Right lung (tissue), 2 donors: ENCODE measurements at regions not wholly inside any gene's neighbourhood (a gene's known extent, or its start where the extent isn't known, plus 50 kb on each side); places are given as distances from the start of the nearest gene placed in this dataset.
"Not testable (repeated sequence)": the region's sequence is repeated elsewhere in the genome, so short reads cannot be mapped to it uniquely, and the experiment has no call there.

Experiments
- DNase-seq, 2 donors: peaks; one replicate each; pipeline ENCODE4 v3.0.0-alpha.2; 2013

DNA sequence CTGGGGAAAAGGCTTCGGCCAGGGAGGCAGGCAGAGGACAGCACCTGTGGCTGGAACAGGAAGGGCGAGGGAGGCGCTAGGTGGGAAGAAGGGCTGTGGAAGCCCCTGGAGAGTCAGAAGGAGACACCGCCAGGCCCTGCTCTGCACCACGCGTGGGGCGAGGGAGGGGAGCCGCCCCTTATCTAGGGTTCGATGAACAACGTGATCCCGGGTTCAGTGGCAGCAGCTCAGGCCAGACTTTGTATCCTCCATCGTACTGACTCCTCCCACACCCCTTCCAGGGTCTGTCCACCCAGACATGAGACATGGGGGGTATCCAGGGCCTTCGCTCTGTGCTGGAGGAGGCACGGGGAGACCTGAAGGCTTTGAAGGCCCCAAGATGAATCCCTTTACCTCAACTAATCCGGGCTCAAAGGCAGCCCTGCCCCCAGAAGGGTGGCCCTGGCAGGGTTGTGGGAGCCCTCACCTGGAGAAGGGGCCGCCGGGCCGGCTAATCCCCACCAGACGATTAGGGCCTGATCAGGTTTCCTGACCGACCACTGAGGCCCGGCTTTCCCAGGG, 110.8 kb downstream of the PDGFA start:
- DNase-seq = no peak

DNA sequence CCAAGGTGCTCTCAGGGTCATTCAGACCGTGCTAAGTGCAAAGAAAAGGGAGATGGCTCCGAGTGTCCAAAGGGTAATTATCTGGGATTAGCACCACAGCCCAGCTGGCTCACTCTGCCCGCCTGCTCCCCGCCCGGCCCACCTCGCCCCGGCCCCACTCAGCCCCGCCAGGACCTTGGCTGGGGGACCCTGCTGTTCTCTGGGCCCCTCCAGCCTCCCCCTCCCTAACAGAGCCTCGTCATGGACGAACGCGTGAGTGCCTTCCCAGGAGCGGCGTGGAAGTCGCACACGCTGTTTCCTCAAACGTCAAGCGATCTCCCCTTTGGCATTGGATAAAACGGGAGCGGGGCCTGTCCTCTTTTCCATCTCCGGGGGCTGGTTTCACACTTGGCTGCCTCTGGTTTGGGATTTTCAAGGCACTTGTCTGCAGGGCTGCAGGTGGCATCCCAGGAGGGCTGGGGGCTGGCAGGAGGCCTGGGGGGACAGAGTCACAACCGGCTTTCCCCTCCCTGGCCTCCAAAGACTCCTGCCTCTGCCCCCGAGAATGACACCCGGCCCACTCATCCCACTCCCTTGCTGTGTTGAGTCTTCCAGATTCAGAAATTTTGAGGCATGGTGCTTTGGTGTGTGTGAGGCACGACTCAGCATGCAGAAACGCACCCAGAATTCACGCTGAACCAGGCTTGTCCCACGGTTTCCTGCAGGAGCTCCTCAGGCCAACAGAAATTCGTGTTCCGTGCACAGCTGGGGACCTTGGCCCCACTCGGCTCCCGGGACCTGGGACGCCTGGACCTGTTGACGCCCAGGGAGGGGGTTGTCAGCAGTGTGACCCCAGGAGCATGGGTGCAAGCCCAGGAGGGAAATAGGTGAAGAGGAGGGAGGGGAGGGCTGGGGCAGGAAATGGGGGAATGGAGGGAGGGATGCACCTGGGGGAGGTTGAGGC, 110.0 kb downstream of the PDGFA start:
- DNase-seq = no peak

DNA sequence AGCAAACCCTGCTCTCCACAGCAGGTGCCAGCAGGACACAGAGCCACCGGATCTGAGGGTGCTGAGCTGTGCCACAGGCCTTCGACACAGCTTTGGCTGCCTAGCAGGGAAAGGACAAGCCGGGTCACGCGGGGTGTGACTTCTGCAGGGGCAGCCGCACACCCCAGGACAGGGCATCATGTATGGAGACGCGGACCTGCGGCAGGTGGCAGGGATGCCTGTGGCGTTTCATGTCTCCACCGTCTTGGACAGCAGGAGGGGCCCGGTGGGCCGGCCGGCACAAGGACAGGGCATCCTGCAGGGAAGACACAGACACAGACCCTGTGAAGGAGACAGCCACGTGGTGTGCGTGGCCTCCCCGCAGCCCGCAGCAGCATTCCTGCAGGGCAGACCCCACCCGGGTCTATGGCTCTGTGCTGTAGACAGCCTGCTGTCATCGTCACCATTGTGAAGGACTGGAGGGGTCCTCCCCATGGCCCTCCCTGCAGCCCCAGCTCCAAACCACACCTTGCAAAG, 109.2 kb downstream of the PDGFA start:
- no peak for DNase-seq

DNA sequence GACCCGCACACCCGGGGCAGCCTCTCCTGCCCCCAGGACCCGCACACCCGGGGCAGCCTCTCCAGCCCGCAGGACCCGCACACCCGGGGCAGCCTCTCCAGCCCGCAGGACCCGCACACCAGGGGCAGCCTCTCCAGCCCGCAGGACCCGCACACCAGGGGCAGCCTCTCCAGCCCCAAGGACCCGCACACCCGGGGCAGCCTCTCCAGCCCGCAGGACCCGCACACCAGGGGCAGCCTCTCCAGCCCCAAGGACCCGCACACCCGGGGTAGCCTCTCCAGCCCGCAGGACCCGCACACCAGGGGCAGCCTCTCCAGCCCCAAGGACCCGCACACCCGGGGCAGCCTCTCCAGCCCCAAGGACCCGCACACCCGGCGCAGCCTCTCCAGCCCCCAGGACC, 108.5 kb downstream of the PDGFA start:
- not testable (repeated sequence) for DNase-seq

DNA sequence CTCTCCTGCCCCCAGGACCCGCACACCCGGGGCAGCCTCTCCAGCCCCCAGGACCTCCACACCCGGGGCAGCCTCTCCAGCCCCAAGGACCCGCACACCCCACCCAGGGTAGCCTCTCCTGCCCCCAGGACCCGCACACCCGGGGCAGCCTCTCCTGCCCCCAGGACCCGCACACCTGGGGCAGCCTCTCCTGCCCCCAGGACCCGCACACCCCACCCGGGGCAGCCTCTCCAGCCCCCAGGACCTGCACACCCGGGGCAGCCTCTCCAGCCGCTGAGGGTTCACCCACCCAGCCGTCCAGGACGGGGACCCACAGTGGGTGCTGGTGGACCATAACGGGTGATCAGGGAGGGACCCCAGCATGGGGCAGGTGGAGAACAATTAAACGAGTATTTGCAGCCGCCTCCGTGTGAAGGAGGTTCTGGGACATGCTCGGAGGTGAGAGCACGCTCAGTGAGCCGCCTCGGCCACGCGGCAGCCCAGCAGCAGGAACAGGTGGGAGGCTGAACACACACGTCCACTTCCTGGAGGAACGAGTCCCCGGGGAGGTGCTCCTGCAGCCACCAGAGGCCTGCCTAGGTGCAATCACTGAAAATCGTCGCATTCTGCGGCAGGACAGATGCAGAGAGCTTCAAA, 107.9 kb downstream of the PDGFA start:
- DNase-seq = no peak

DNA sequence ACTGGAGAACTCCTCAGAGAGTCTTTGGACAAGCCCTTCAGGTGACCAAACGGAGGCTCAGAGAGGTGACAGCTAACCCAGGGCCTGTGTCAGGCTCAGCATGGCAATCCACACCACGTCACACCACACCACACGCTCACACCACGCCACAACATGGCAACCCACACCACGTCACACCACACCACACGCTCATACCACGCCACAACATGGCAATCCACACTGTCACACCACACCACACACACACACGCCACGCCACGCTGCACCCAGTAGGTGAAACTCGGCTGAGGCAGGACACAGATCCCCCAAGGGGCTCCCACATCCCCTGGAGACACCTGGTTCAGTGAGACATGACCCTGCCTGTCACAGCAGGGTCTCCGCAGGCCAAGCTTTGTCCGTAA, 107.3 kb downstream of the PDGFA start:
- no peak for DNase-seq

DNA sequence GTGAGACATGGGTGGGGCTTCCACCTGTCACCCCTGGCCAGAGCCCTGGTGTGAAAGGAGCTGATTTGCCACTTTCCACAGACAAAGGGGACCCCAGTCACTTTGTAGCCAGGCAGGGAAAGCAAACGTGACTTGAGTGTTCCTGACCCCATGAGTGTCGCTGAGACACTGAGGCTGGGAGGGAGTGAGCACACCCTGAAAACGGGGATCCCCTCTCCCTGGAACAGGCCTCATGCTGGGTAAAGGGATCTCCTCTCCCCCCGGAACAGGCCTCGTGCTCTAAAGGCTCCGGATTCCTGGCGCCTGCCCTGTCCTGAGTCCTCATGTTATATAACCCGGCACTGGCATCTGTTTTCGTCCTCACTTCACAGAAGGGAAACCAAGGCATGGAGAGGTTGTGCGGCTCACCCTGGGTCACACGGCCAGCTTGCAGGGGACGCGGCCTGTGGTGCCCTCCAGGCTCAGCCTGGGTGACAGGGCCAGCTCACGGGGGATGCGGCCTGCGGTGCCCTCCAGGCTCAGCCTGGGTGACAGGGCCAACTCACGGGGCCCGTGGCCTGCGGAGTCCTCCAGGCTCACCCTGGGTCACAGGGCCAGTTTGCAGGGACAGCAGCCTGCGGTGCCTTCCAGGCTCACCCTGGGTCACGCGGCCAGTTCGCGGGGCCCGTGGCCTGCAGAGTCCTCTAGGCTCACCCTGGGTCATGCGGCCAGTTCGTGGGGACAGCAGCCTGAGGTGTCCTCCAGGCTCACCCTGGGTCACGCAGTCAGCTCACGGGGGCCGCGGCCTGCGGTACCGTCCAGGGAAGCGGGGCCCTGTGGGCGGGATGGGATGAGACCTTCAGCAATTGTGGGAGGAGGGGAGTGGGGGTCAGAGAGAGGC, 104.7 kb downstream of the PDGFA start:
- no peak for DNase-seq

DNA sequence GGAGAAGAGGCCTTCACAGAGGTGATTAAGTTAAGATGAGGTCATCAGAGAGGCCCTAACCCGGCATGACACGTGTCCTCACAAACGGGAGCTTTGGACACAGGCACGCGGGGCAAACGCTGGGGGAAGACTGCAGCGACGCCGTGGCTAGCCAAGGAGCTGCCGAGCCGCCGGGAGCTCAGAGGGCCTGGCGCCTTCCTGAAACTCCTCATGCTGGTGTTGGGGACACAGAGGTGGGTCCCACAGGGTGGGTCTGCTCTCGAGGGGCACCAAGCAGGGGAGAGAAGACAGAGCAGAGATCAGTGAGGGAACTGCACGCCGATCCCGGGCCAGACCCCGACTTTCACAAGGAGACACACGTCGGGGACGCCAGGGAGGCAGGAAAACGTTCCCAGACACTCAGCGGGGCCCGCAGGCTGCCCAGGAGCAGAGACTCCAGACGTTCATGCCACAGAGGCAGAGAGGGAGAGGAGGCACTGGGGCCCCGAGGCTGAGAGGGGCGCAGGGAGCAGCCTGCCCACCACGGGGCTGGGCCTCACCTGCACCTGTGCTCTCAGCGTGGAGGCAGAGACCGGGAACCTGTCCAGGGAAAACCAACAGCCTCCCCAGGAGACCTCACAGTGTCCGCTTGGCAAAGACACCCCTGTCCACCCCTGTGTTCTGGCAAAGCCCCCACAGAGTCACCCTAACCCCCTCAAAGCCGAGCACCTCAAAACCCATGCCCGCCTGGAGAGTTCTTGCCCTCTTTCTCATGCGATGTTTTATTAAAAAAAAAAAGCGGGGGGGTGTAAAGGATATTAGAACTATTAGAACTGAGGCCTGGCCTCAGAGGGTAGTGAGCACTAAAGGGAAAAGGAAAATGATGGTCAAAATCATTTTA, 103.8 kb downstream of the PDGFA start:
- no peak for DNase-seq

DNA sequence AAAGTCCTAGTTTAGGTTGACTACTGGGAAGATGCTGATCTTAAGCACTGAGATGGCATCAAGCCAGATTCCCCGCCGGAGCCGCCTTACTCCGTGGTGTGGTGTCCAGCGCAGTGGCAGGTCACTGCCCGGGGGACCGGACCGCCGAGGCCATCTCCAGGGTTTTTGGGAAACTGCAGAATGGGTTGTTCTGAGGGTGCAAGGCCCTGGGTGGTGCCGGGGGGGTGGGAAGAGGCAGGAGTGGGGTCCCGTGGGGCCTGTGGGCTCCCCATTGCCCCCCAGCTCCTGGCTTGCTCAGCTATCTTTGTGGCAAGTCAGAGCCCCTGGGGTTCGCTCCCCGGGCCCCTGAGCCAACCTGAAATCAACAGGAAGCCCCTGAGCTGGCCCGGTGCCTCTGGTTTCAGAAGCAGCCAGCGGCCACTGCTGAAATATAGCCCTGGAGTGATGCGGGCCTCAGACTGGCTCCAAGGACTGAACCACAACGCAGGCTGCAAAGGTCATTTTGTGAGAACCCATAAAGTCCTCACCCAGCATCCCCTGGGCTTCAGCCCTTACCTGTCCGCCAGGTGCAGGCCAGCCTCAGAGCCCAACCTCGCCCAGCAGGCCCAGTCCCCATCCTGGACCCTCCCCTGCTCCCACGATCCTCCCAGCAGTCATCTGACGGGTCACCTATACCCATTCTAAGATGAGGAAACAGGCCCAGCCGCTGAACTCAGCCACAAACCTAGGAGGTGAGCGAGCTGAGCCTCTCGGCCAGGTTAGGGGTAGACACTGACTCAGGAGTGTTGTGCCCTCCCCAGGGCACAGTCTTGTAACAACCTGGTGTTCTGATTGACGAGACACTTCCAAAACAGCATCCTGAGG, 102.7 kb downstream of the PDGFA start:
- DNase-seq = no peak

DNA sequence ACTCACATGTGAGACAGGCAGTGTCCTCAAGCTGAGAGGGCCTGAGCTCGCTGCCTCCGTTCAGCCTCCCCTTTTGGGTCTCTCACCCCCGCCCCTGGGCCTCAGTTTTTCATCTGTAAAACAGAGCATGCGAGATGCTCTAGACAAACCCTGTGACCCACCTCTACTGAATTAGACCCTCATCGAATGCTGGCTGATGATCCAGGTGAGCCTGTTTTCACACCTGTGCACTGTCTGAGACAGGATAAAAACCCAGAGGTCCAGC, 102.1 kb downstream of the PDGFA start:
- no peak for DNase-seq

DNA sequence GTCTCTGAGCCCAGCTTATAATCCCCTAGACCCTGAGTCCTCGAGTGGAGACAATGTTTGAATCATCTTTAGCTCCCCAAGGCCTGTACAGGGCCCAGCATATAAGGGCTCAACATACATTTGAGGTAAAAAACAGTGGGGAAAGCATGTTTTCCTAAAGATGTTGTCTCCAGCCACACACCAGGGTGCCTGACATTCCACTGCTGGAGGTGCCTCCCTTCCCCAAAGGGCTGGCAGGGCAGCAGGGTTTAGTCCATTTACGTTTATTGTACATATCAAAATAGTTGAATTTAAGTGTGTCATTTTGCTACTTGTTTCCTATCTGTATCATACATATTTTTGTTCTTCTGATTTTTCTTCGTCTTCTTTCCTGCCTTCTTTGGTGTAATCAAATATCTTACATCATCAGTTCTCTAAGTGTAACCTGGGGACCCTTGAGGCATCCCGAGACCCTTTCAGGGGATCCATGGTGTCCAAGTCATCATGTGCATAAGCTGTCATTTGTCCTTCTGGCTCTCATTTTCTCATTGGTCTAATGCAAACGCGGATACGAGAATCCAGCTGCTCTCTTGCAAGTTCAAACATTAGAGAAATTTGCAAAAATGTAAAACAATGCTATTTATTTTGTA, 101.6 kb downstream of the PDGFA start:
- no peak for DNase-seq

DNA sequence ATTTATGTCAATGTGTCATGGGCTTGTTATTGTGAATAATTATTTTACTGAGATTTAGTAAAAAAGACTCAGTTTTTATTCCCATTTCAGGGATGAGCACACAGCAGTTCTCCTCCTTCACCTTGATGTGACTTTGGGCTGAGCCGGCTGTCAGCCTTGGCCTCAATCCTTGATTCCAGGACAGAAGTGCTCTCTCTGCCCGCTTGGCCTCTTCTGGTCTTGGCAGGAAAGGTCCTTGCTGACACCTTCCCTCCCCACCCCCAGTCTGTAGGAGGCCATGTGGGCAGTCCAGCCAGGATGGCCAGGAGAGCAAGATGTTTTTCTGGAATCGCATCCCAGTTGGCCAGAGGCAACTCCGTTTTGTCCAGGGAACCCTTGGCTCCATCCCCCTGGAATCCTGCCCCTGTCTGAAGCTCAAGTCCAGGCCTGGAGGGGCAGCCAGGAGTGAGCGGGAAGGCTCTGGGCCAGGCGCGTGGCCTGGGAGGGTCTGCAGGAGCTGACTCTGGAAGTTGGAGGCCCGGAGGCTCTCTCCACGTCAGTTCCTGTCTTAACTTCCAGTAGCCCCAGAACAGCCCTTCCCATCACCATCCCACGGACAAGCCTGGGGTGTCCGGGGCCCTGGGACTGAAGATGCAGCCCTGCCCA, 100.9 kb downstream of the PDGFA start:
- no peak for DNase-seq

DNA sequence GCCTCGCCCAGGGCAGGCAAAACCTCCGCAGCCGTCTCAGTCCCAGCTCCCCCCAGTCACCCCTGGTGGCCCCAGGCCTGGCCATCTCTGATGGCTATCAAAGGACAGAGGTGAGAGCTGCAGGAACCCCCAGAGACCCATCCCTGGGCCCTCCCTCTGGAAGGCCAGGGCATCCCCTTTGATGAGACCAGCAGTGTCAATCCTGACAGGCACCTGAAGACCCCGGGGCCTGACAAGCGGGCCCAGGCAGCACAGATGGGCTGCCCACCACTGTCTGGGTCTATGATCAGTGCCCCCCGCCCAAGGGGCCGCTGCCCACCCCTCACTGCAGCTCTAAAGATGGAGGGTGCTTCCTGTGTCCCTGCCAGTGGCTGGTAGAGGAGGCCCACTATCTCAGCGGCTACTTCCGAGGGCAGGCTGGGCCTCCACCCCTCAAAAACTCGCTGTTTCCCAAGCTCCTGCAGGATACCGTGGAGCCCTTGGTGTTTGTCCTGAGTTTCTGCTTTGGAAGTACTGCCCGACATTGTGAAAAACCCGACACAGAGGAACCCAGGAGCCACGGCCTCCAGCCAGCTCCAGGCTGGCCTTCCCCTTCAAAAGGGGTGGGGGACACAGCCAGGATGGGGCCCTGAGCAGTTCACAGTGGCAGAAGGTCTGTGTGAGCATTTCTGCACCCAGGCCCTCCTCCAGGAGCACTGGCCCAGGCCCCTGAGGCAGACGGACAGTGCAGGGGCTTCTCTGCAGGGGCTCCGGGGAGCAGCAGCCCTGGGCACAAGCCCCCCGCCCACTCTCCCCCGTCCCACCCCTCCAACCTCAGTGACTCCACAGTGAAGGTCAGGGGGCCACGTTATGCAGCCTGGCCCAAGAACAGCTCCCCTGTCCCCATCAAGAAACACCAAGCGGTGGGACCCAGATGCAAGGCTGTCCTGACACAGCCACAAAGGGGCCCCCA, 99.2 kb downstream of the PDGFA start:
- DNase-seq = no peak

DNA sequence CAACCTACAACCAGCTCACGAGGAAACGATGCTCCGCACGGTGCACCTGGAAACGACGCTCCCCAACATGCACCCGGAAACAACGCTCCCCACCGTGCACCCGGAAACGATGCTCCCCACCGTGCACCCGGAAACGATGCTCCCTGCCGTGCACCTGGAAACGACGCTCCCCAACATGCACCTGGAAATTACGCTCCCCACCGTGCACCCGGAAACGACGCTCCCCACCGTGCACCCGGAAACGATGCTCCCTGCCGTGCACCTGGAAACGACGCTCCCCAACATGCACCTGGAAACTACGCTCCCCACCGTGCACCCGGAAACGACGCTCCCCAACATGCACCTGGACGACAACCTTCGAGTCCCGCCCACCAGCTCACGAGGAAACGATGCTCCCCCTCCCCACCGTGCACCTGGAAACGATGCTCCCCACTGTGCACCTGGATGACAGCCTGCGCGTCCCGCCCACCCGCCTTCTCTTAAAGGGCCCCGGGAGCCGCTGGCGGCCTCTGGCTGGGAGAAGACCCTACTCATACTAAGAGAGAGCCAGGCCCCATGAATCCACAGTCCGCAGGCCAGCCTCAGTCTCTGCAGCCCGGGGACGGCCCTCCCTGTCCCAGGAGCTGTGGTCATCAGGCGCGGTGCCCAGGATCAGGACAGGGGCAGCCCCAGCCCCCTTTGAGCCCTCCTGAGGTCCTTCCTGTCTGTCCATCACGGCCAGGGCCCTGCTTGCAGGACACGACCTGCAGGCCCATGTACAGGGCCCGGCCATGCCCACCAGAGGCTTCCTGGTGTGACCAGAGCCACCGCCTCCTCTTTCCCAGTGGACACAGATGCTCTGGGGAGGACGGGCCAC, 98.3 kb downstream of the PDGFA start:
- no peak for DNase-seq

DNA sequence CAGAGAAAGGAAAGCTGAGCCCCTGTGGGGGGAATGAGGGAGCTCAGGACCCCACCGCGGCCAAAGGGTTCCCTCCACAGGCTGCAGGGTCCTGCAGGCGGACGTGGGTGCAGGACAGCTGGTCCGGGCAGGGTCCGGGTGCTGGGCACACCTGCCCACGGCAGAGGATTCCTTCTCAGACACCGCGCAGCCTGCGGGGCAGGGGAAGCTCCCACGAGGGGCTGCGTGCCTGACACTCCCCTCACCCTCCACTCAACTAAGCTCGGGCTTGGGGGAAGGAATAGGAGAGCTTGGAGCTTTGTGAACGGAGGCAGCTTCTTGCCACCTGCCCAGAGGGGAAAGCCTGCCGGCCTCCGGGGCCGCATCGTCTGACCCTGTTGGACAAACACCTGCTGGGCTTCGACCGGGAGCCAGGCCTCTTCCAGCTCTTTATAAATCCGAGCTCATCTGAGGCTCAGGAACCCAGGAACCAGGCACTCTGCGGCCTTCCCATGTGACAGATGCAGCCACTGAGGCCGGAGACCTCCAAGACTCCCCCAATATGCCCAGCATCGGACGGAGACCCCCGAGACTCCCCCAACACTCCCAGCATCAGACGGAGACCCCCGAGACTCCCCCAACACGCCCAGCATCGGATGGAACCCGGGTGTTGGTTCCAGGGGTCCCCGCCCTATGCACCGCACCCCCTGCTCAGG, 97.3 kb downstream of the PDGFA start:
- DNase-seq = no peak

DNA sequence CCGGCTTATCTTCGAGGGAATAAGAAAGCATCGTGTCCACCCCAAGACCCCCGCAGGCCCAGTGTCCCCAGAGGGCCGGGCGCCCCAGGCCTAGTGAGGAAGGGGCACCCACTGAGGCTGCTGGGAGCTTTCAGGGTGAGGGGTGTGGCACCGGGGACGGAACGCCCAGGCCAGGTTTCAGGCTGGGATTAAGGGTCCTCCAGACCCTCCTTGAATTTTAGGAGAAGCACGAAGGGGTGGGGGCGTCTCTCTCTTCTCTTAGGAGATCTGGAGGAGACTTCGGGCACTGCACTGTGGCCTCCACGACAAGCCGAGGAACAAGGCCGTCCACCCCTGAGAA, 96.8 kb downstream of the PDGFA start:
- DNase-seq = no peak
